ENCODE measurements at regions not wholly inside any gene's neighbourhood (a gene's known extent, or its start where the extent isn't known, plus 50 kb on each side); places are given as distances from the start of the nearest gene placed in this dataset.

- TF ChIP-seq, protein P1, sequence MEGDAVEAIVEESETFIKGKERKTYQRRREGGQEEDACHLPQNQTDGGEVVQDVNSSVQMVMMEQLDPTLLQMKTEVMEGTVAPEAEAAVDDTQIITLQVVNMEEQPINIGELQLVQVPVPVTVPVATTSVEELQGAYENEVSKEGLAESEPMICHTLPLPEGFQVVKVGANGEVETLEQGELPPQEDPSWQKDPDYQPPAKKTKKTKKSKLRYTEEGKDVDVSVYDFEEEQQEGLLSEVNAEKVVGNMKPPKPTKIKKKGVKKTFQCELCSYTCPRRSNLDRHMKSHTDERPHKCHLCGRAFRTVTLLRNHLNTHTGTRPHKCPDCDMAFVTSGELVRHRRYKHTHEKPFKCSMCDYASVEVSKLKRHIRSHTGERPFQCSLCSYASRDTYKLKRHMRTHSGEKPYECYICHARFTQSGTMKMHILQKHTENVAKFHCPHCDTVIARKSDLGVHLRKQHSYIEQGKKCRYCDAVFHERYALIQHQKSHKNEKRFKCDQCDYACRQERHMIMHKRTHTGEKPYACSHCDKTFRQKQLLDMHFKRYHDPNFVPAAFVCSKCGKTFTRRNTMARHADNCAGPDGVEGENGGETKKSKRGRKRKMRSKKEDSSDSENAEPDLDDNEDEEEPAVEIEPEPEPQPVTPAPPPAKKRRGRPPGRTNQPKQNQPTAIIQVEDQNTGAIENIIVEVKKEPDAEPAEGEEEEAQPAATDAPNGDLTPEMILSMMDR (IDR thresholded peaks at IDR 0.05), result no peak
Observed at GRCh38 chr17:79543531-79543930, 67.3 kb downstream of the RBFOX3 start.

GRCh38 chr17:79542718-79543117 lies 68.1 kb downstream of the RBFOX3 start:
- TF ChIP-seq, protein P1 (IDR thresholded peaks at IDR 0.05), result no peak

- TF ChIP-seq, protein P1 (IDR thresholded peaks at IDR 0.05), result no peak
Observed at GRCh38 chr17:79541056-79541850, 69.6 kb downstream of the RBFOX3 start.

GRCh38 chr17:79539944-79540705 lies 70.7 kb downstream of the RBFOX3 start:
- TF ChIP-seq, protein P1 (IDR thresholded peaks at IDR 0.05), result no peak

- TF ChIP-seq, protein P1 (IDR thresholded peaks at IDR 0.05), result no peak
Observed at GRCh38 chr17:79538291-79538690, 72.6 kb downstream of the RBFOX3 start.

DNA sequence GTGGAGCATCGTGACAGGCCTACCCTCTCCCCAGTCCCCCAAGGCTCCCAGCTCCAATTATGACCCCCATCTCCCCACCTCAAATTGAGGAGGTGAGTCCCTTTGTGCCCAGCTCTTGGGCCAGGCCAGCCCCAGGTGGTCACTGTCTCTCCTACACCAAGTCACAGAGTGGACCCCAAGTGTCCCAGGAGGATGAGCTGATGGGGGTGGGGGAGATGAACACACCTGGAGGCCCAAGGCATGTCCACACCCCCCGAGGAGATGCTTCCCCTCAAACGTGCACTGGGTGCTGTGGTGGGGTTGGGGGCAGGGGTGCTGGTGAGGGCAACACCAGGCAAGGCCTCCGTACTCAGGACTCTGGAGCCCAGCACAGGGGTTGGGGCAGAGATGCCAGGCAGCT lies 73.2 kb downstream of the RBFOX3 start:
- TF ChIP-seq, protein P1 (IDR thresholded peaks at IDR 0.05), result no peak

DNA sequence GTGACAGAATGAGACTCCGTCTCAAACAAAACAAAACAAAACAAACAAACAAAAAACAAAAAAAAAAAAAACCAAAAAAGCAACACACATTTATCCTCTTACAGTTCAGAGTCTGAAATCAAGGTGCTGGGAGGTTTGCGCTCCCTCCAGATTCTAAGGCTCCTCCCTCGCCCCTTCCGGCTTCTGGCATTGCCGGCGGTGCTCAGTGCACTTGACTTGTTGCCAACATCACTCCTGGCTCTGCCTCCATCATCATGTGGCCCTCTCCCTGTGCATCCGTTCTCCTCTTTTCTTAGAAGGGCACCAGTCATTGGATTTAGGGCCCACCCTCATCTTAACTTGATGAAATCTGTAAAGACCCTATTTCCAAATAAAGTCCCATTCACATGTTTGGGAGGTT lies 73.8 kb downstream of the RBFOX3 start:
- TF ChIP-seq, protein P1 (IDR thresholded peaks at IDR 0.05), result no peak

Data from LNCAP (cell line).